ENCODE measurements at regions not wholly inside any gene's neighbourhood (a gene's known extent, or its start where the extent isn't known, plus 50 kb on each side); places are given as distances from the start of the nearest gene placed in this dataset.

GRCh38 chr9:78566521-78566920, 269.6 kb downstream of the PSAT1 start:
- CTCF ChIA-PET, result no interaction called here
- no peak for DNase-seq
- Mint-ChIP-seq H3K36me3 (no peaks in the 10 kb centered on the region), H3K27me3 (no peaks in the 10 kb centered on the region), H3K4me1 (no peaks in the 10 kb centered on the region), H3K9me3 (ENCODE audit: low read depth) (no peaks in the 10 kb centered on the region), H3K27ac (no peak overlapping the region), H3K4me3 (no peak overlapping the region)
- ATAC-seq, result no peak

GRCh38 chr9:78566948-78567675, 270.2 kb downstream of the PSAT1 start:
- H3K9me3 Mint-ChIP-seq (ENCODE audit: low read depth), result no peaks in the 10 kb centered on the region
- H3K4me3 Mint-ChIP-seq, result no peak overlapping the region
- H3K4me1 Mint-ChIP-seq, result no peaks in the 10 kb centered on the region
- H3K27ac Mint-ChIP-seq, result no peak overlapping the region
- no peak for DNase-seq
- ATAC-seq, result no peak
- no peaks in the 10 kb centered on the region for H3K36me3 Mint-ChIP-seq
- no peaks in the 10 kb centered on the region for H3K27me3 Mint-ChIP-seq
- CTCF ChIA-PET, result no interaction called here

- ATAC-seq (no peak), DNase-seq (no peak)
- H3K27me3 Mint-ChIP-seq, result no peaks in the 10 kb centered on the region
- CTCF ChIA-PET, result no interaction called here
- H3K4me3 Mint-ChIP-seq, result no peak overlapping the region
- no peaks in the 10 kb centered on the region for H3K36me3 Mint-ChIP-seq
- no peak overlapping the region for H3K27ac Mint-ChIP-seq
- H3K9me3 Mint-ChIP-seq (ENCODE audit: low read depth), result no peaks in the 10 kb centered on the region
- H3K4me1 Mint-ChIP-seq, result no peaks in the 10 kb centered on the region
These were observed 270.8 kb downstream of the PSAT1 start for GRCh38 chr9:78567693-78568092.

- DNase-seq, result no peak
- H3K4me1 Mint-ChIP-seq, result no peaks in the 10 kb centered on the region
- no peaks in the 10 kb centered on the region for H3K27me3 Mint-ChIP-seq
- CTCF ChIA-PET, result no interaction called here
- H3K36me3 Mint-ChIP-seq, result no peaks in the 10 kb centered on the region
- no peak for ATAC-seq
- H3K4me3 Mint-ChIP-seq, result no peak overlapping the region
- H3K9me3 Mint-ChIP-seq (ENCODE audit: low read depth), result no peaks in the 10 kb centered on the region
- no peak overlapping the region for H3K27ac Mint-ChIP-seq
These were observed 271.8 kb downstream of the PSAT1 start for GRCh38 chr9:78568774-78569173.

GRCh38 chr9:78572266-78572665, 275.3 kb downstream of the PSAT1 start:
- ATAC-seq (no peak), DNase-seq (no peak)
- Mint-ChIP-seq H3K9me3 (ENCODE audit: low read depth) (no peaks in the 10 kb centered on the region), H3K27ac (no peak overlapping the region), H3K36me3 (no peaks in the 10 kb centered on the region), H3K27me3 (no peaks in the 10 kb centered on the region), H3K4me1 (no peaks in the 10 kb centered on the region), H3K4me3 (no peak overlapping the region)
- CTCF ChIA-PET, result no interaction called here

- H3K27ac Mint-ChIP-seq, result no peak overlapping the region
- no peaks in the 10 kb centered on the region for H3K9me3 Mint-ChIP-seq (ENCODE audit: low read depth)
- no peak for ATAC-seq
- no peak overlapping the region for H3K4me3 Mint-ChIP-seq
- no peaks in the 10 kb centered on the region for H3K36me3 Mint-ChIP-seq
- no peaks in the 10 kb centered on the region for H3K4me1 Mint-ChIP-seq
- no peaks in the 10 kb centered on the region for H3K27me3 Mint-ChIP-seq
- no peak for DNase-seq
- CTCF ChIA-PET, result no interaction called here
These were observed 276.3 kb downstream of the PSAT1 start for GRCh38 chr9:78573205-78573604.

- no peaks in the 10 kb centered on the region for H3K9me3 Mint-ChIP-seq (ENCODE audit: low read depth)
- CTCF ChIA-PET, result no interaction called here
- no peaks in the 10 kb centered on the region for H3K4me1 Mint-ChIP-seq
- no peak overlapping the region for H3K4me3 Mint-ChIP-seq
- ATAC-seq, result no peak
- H3K27me3 Mint-ChIP-seq, result no peaks in the 10 kb centered on the region
- no peak for DNase-seq
- no peak overlapping the region for H3K27ac Mint-ChIP-seq
- H3K36me3 Mint-ChIP-seq, result no peaks in the 10 kb centered on the region
These were observed 276.7 kb downstream of the PSAT1 start for GRCh38 chr9:78573669-78574068.

- Mint-ChIP-seq H3K4me3 (no peak overlapping the region), H3K4me1 (no peaks in the 10 kb centered on the region), H3K27me3 (no peaks in the 10 kb centered on the region), H3K27ac (no peak overlapping the region), H3K9me3 (ENCODE audit: low read depth) (no peaks in the 10 kb centered on the region), H3K36me3 (no peaks in the 10 kb centered on the region)
- CTCF ChIA-PET, result no interaction called here
- no peak for DNase-seq
- ATAC-seq, result no peak
These were observed 277.6 kb downstream of the PSAT1 start for GRCh38 chr9:78574354-78575045.

- no peak overlapping the region for H3K27ac Mint-ChIP-seq
- DNase-seq, result no peak
These were observed 278.2 kb downstream of the PSAT1 start for GRCh38 chr9:78575081-78575480.

GRCh38 chr9:78575771-78576170, 278.8 kb downstream of the PSAT1 start:
- Mint-ChIP-seq H3K27me3 (no peaks in the 10 kb centered on the region), H3K9me3 (ENCODE audit: low read depth) (no peaks in the 10 kb centered on the region), H3K4me3 (no peak overlapping the region), H3K4me1 (no peaks in the 10 kb centered on the region), H3K27ac (no peak overlapping the region), H3K36me3 (no peaks in the 10 kb centered on the region)
- CTCF ChIA-PET, result no interaction called here
- ATAC-seq, result no peak
- DNase-seq, result no peak

More at GRCh38 chr9:78575081-78575480, 278.2 kb downstream of the PSAT1 start:
- Mint-ChIP-seq H3K27me3 (no peaks in the 10 kb centered on the region), H3K9me3 (ENCODE audit: low read depth) (no peaks in the 10 kb centered on the region), H3K36me3 (no peaks in the 10 kb centered on the region), H3K4me1 (no peaks in the 10 kb centered on the region), H3K4me3 (no peak overlapping the region)
- ATAC-seq, result no peak
- CTCF ChIA-PET, result no interaction called here

- no peaks in the 10 kb centered on the region for H3K27me3 Mint-ChIP-seq
- no peaks in the 10 kb centered on the region for H3K4me1 Mint-ChIP-seq
- H3K4me3 Mint-ChIP-seq, result no peak overlapping the region
- DNase-seq (no peak), ATAC-seq (no peak)
- H3K36me3 Mint-ChIP-seq, result no peaks in the 10 kb centered on the region
- H3K9me3 Mint-ChIP-seq (ENCODE audit: low read depth), result no peaks in the 10 kb centered on the region
- H3K27ac Mint-ChIP-seq, result no peak overlapping the region
- CTCF ChIA-PET, result no interaction called here
These were observed 280.4 kb downstream of the PSAT1 start for GRCh38 chr9:78577156-78577906.

- H3K27me3 Mint-ChIP-seq, result no peaks in the 10 kb centered on the region
- no peak overlapping the region for H3K27ac Mint-ChIP-seq
- DNase-seq, result no peak
- H3K9me3 Mint-ChIP-seq (ENCODE audit: low read depth), result no peaks in the 10 kb centered on the region
- CTCF ChIA-PET, result no interaction called here
- H3K4me1 Mint-ChIP-seq, result no peaks in the 10 kb centered on the region
- no peak overlapping the region for H3K4me3 Mint-ChIP-seq
- no peaks in the 10 kb centered on the region for H3K36me3 Mint-ChIP-seq
- ATAC-seq, result no peak
These were observed 281.1 kb downstream of the PSAT1 start for GRCh38 chr9:78578072-78578471.

- ATAC-seq (no peak), DNase-seq (no peak)
- Mint-ChIP-seq H3K27ac (no peak overlapping the region), H3K4me3 (no peak overlapping the region), H3K27me3 (no peaks in the 10 kb centered on the region), H3K9me3 (ENCODE audit: low read depth) (no peaks in the 10 kb centered on the region), H3K36me3 (no peaks in the 10 kb centered on the region), H3K4me1 (no peaks in the 10 kb centered on the region)
- CTCF ChIA-PET, result no interaction called here
These were observed 285.9 kb downstream of the PSAT1 start for GRCh38 chr9:78582821-78583220.

- no peak for DNase-seq
- H3K27ac Mint-ChIP-seq, result no peak overlapping the region
- no peaks in the 10 kb centered on the region for H3K27me3 Mint-ChIP-seq
- H3K4me3 Mint-ChIP-seq, result no peak overlapping the region
- CTCF ChIA-PET, result no interaction called here
- H3K36me3 Mint-ChIP-seq, result no peaks in the 10 kb centered on the region
- no peaks in the 10 kb centered on the region for H3K4me1 Mint-ChIP-seq
- no peaks in the 10 kb centered on the region for H3K9me3 Mint-ChIP-seq (ENCODE audit: low read depth)
- no peak for ATAC-seq
These were observed 287.7 kb downstream of the PSAT1 start for GRCh38 chr9:78584589-78584988.

All from activated CD8-positive, alpha-beta memory T cell treated with anti-CD3 and anti-CD28 coated beads, Interleukin-2, amount 10 ng/mL, durations not matched to agents 7 days and 5 days (primary cell).